ENCODE measurements at regions not wholly inside any gene's neighbourhood (a gene's known extent, or its start where the extent isn't known, plus 50 kb on each side); places are given as distances from the start of the nearest gene placed in this dataset.

DNA sequence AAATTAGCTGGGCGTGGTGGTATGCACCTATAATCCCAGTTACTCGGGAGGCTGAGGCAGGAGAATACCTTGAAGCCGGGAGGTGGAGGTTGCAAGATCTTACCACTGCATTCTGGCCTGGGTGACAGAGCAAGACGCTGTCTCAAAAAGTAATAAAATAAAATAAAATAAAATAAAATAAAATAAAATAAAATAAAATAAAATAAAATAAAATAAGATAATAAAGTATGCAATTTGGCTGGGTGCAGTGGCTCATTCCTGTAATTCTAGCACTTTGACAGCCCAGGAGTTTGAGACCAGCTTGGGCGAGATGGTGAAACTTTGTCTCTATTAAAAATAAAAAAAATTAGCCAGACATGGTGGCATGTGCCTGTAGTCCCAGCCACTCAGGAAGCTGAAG is 85.6 kb upstream of the XPO1 start:
- H3K27me3 ChIP-seq (ENCODE audit: control insufficient read depth in 1 of 2, insufficient read depth in 1 of 2, low read length in 2 of 2) = peaks cover 0 to 3% of the 10 kb centered on the region in 2 experiments

DNA sequence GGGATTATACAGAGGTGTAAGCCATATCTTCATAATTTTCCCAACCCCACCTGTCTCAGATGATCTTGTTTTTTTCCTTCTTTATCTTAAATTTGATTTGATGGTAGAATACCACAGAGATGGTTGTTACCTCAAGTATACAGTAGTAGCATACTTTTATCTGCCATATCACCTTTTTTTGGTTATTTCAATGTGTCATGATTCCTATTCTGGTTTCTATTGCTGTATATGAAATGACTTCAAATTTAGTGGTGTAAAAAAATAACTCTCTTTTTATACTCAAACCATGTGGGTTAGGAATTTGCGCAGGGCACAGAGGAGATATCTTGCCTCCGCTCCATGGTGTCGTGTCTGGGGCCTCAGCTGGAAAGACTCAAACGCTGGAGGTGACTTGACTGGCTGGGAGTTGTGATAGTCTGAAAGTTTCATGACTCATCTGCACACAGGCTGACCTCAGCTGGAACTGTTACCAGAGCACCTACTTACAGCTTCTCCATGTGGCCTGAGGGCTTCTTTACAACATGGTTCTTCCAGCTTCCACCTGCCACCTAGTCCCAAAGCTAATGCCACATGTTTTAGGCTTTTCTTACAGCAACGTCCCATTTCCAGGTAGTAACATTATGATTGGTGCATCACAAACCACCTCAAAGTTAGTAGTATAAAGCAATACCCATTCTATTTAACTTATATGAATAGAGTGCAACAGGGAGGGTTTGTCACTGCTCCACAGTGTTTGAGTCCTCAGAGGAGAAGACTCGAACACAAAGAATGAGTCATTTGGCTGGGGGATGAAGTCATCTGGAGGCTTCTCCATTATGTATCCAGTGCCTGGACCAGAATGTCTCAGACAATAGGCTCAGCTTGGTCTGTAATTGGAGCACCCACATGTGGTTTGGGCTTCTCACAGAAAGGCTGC is 82.3 kb upstream of the XPO1 start:
- no peak overlapping the region for H2BK15ac ChIP-seq (ENCODE audit: low read depth, poor library complexity, severe bottlenecking)
- H3K27ac ChIP-seq (ENCODE audit: low read length, poor library complexity, severe bottlenecking) = no peak overlapping the region
- no peak overlapping the region for H3K4ac ChIP-seq (ENCODE audit: low read depth in 1 of 2, low read length in 2 of 2)
- peak overlapping the region; percentile 38 for H3K9ac ChIP-seq (ENCODE audit: low read length)
- H4K8ac ChIP-seq (ENCODE audit: low read length) = no peak overlapping the region
- no peak overlapping the region for H2BK5ac ChIP-seq (ENCODE audit: low read depth, low read length, poor library complexity, severe bottlenecking)
- peaks cover 5% of the 10 kb centered on the region for H3K4me1 ChIP-seq (ENCODE audit: control insufficient read depth, insufficient read depth, low read depth, low read length)
- DNase-seq = peak; percentile 89
- H3K27me3 ChIP-seq (ENCODE audit: control insufficient read depth in 1 of 2, insufficient read depth in 1 of 2, low read length in 2 of 2) = no peaks in the 10 kb centered on the region
- H2BK12ac ChIP-seq (ENCODE audit: low read length in 2 of 2) = no peak overlapping the region
- H2AFZ ChIP-seq (ENCODE audit: low read depth, low read length) = no peak overlapping the region
- no peak overlapping the region for H2AK5ac ChIP-seq (ENCODE audit: low read length, severe bottlenecking)
- H3K79me1 ChIP-seq (replicated peaks; ENCODE audit: low read length, poor library complexity, severe bottlenecking) = no peaks in the 10 kb centered on the region
- H3K14ac ChIP-seq (ENCODE audit: low read length in 2 of 2) = no peak overlapping the region
- H3K4me3 ChIP-seq (ENCODE audit: insufficient read depth in 1 of 2, low read depth in 1 of 2, low read length in 2 of 2) = peak overlapping the region in 1 of 2 experiments; percentile 2
- H4K91ac ChIP-seq (ENCODE audit: low read length) = no peak overlapping the region
- no peak overlapping the region for H3K18ac ChIP-seq (ENCODE audit: low read depth in 1 of 2, low read length in 2 of 2)
- H3K4me2 ChIP-seq (ENCODE audit: low read length, poor library complexity, severe bottlenecking) = no peak overlapping the region
- H2BK120ac ChIP-seq (ENCODE audit: low read depth, low read length) = no peak overlapping the region
- no peak overlapping the region for H3K23ac ChIP-seq (ENCODE audit: low read length in 2 of 2)
- no peaks in the 10 kb centered on the region for H3K36me3 ChIP-seq (ENCODE audit: control insufficient read depth in 1 of 2, insufficient read depth in 2 of 2, low read depth in 1 of 2, low read length in 2 of 2)
- H3K9me3 ChIP-seq (ENCODE audit: control insufficient read depth, low read length) = no peaks in the 10 kb centered on the region
- 49% methylated on average over 6 of the region's 6 CpGs for WGBS

More for the DNA sequence above, 85.6 kb upstream of the XPO1 start:
- 95% methylated on average over 4 of the region's 5 CpGs for WGBS
- H2BK5ac ChIP-seq (ENCODE audit: low read depth, low read length, poor library complexity, severe bottlenecking) = no peak overlapping the region
- H3K14ac ChIP-seq (ENCODE audit: low read length in 2 of 2) = no peak overlapping the region
- H2BK120ac ChIP-seq (ENCODE audit: low read depth, low read length) = no peak overlapping the region
- no peak overlapping the region for H2AK5ac ChIP-seq (ENCODE audit: low read length, severe bottlenecking)
- no peaks in the 10 kb centered on the region for H3K79me1 ChIP-seq (replicated peaks; ENCODE audit: low read length, poor library complexity, severe bottlenecking)
- H4K8ac ChIP-seq (ENCODE audit: low read length) = no peak overlapping the region
- H3K4me2 ChIP-seq (ENCODE audit: low read length, poor library complexity, severe bottlenecking) = no peak overlapping the region
- no peak overlapping the region for H3K9ac ChIP-seq (ENCODE audit: low read length)
- no peak overlapping the region for H3K18ac ChIP-seq (ENCODE audit: low read depth in 1 of 2, low read length in 2 of 2)
- H3K4me1 ChIP-seq (ENCODE audit: control insufficient read depth, insufficient read depth, low read depth, low read length) = peaks cover 5% of the 10 kb centered on the region
- H3K23ac ChIP-seq (ENCODE audit: low read length in 2 of 2) = no peak overlapping the region
- no peak overlapping the region for H2AFZ ChIP-seq (ENCODE audit: low read depth, low read length)
- DNase-seq = no peak
- H3K4me3 ChIP-seq (ENCODE audit: insufficient read depth in 1 of 2, low read depth in 1 of 2, low read length in 2 of 2) = no peak overlapping the region
- no peak overlapping the region for H2BK15ac ChIP-seq (ENCODE audit: low read depth, poor library complexity, severe bottlenecking)
- no peak overlapping the region for H2BK12ac ChIP-seq (ENCODE audit: low read length in 2 of 2)
- H3K4ac ChIP-seq (ENCODE audit: low read depth in 1 of 2, low read length in 2 of 2) = no peak overlapping the region
- no peaks in the 10 kb centered on the region for H3K36me3 ChIP-seq (ENCODE audit: control insufficient read depth in 1 of 2, insufficient read depth in 2 of 2, low read depth in 1 of 2, low read length in 2 of 2)
- no peak overlapping the region for H3K27ac ChIP-seq (ENCODE audit: low read length, poor library complexity, severe bottlenecking)
- H3K9me3 ChIP-seq (ENCODE audit: control insufficient read depth, low read length) = no peaks in the 10 kb centered on the region
- H4K91ac ChIP-seq (ENCODE audit: low read length) = no peak overlapping the region

DNA sequence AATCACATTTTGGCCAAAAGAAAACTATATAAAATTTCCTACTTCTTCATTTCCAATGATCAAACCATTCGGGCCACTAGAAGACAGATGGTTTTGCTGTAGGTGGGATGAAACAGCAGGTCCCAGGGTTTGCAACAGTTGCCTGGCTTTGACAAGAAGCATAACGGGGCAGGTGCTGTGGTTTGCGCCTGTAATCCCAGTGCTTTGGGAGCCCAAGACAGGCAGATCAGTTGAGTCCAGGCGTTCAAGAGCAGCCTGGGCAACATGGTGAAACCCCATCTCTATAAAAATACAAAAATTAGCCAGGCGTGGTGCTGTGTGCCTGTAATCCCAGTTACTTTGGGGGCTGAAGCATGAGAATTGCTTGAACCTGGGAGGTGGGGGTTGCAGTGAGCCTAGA is 81.4 kb upstream of the XPO1 start:
- Histone ChIP-seq H2BK120ac (ENCODE audit: low read depth, low read length) (no peak overlapping the region), H3K23ac (ENCODE audit: low read length in 2 of 2) (no peak overlapping the region), H3K9me3 (ENCODE audit: control insufficient read depth, low read length) (no peaks in the 10 kb centered on the region), H2BK5ac (ENCODE audit: low read depth, low read length, poor library complexity, severe bottlenecking) (no peak overlapping the region), H3K4me3 (ENCODE audit: insufficient read depth in 1 of 2, low read depth in 1 of 2, low read length in 2 of 2) (no peak overlapping the region), H3K79me1 (replicated peaks; ENCODE audit: low read length, poor library complexity, severe bottlenecking) (no peaks in the 10 kb centered on the region), H3K14ac (ENCODE audit: low read length in 2 of 2) (no peak overlapping the region), H3K18ac (ENCODE audit: low read depth in 1 of 2, low read length in 2 of 2) (no peak overlapping the region), H4K8ac (ENCODE audit: low read length) (no peak overlapping the region), H3K27ac (ENCODE audit: low read length, poor library complexity, severe bottlenecking) (no peak overlapping the region), H2AFZ (ENCODE audit: low read depth, low read length) (no peak overlapping the region), H3K4me1 (ENCODE audit: control insufficient read depth, insufficient read depth, low read depth, low read length) (peaks cover 5% of the 10 kb centered on the region), H3K27me3 (ENCODE audit: control insufficient read depth in 1 of 2, insufficient read depth in 1 of 2, low read length in 2 of 2) (no peaks in the 10 kb centered on the region), H3K9ac (ENCODE audit: low read length) (no peak overlapping the region), H2AK5ac (ENCODE audit: low read length, severe bottlenecking) (no peak overlapping the region), H3K4ac (ENCODE audit: low read depth in 1 of 2, low read length in 2 of 2) (no peak overlapping the region), H3K36me3 (ENCODE audit: control insufficient read depth in 1 of 2, insufficient read depth in 2 of 2, low read depth in 1 of 2, low read length in 2 of 2) (no peaks in the 10 kb centered on the region), H4K91ac (ENCODE audit: low read length) (no peak overlapping the region), H2BK12ac (ENCODE audit: low read length in 2 of 2) (no peak overlapping the region), H2BK15ac (ENCODE audit: low read depth, poor library complexity, severe bottlenecking) (no peak overlapping the region), H3K4me2 (ENCODE audit: low read length, poor library complexity, severe bottlenecking) (no peak overlapping the region)
- WGBS = 84% methylated on average over 5 of the region's 5 CpGs
- no peak for DNase-seq

DNA sequence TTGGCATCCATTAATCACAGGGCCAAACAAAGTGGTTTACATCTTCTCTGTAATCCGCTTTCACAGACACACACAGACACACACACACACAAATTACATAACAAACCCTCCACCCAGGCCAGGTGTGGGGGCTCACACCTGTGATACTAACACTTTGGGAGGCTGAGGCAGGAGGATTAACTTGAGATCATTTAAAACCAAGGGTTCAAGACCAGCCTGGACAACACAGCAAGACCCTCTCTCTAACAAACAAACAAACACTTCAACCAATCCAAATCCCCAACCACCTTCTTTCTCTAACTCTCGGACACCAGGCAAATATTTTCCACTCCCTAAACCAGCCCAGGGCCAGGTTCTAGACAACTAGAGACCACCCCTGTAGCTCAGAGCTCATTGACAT is 79.5 kb upstream of the XPO1 start:
- Histone ChIP-seq H3K27me3 (ENCODE audit: control insufficient read depth in 1 of 2, insufficient read depth in 1 of 2, low read length in 2 of 2) (no peaks in the 10 kb centered on the region), H3K4ac (ENCODE audit: low read depth in 1 of 2, low read length in 2 of 2) (no peak overlapping the region), H3K9ac (ENCODE audit: low read length) (no peak overlapping the region), H3K4me1 (ENCODE audit: control insufficient read depth, insufficient read depth, low read depth, low read length) (peaks cover 5% of the 10 kb centered on the region), H3K4me3 (ENCODE audit: insufficient read depth in 1 of 2, low read depth in 1 of 2, low read length in 2 of 2) (no peak overlapping the region), H3K14ac (ENCODE audit: low read length in 2 of 2) (no peak overlapping the region), H2BK15ac (ENCODE audit: low read depth, poor library complexity, severe bottlenecking) (no peak overlapping the region), H3K9me3 (ENCODE audit: control insufficient read depth, low read length) (no peaks in the 10 kb centered on the region), H3K4me2 (ENCODE audit: low read length, poor library complexity, severe bottlenecking) (no peak overlapping the region), H4K91ac (ENCODE audit: low read length) (no peak overlapping the region), H2BK12ac (ENCODE audit: low read length in 2 of 2) (no peak overlapping the region), H3K23ac (ENCODE audit: low read length in 2 of 2) (no peak overlapping the region), H2BK5ac (ENCODE audit: low read depth, low read length, poor library complexity, severe bottlenecking) (no peak overlapping the region), H3K36me3 (ENCODE audit: control insufficient read depth in 1 of 2, insufficient read depth in 2 of 2, low read depth in 1 of 2, low read length in 2 of 2) (no peaks in the 10 kb centered on the region), H3K79me1 (replicated peaks; ENCODE audit: low read length, poor library complexity, severe bottlenecking) (no peaks in the 10 kb centered on the region), H3K18ac (ENCODE audit: low read depth in 1 of 2, low read length in 2 of 2) (no peak overlapping the region), H2BK120ac (ENCODE audit: low read depth, low read length) (no peak overlapping the region), H4K8ac (ENCODE audit: low read length) (no peak overlapping the region), H2AK5ac (ENCODE audit: low read length, severe bottlenecking) (no peak overlapping the region), H2AFZ (ENCODE audit: low read depth, low read length) (no peak overlapping the region), H3K27ac (ENCODE audit: low read length, poor library complexity, severe bottlenecking) (no peak overlapping the region)
- WGBS = 90% methylated on average over 2 of the region's 2 CpGs
- no peak for DNase-seq

Data from mesenchymal stem cell (in vitro differentiated cells and primary cell).